Neural cell (in vitro differentiated cells): ENCODE measurements at regions not wholly inside any gene's neighbourhood (a gene's known extent, or its start where the extent isn't known, plus 50 kb on each side); places are given as distances from the start of the nearest gene placed in this dataset.

ENCODE experiments used
- H2AFZ ChIP-seq: fragments of 200-600, 300-800 bp; sonication (generic), shearing (Covaris generic); 2 replicates; pipeline ENCODE4 v1.6.0; 2014; ENCODE audit warnings: low read depth, mild to moderate bottlenecking, antibody characterized with exemption, low read length, moderate library complexity
- H3F3A ChIP-seq: fragments of 200-600 bp; shearing (Covaris generic); 2 replicates; pipeline ENCODE4 v1.6.1; 2016; ENCODE audit warnings: mild to moderate bottlenecking, moderate library complexity, mixed read lengths, antibody characterized with exemption, low read length; ENCODE audit not compliant: insufficient read depth, poor library complexity, severe bottlenecking
- H3K27ac ChIP-seq: fragments of 200-600, 300-800 bp; sonication (generic), shearing (Covaris generic); 2 replicates; pipeline ENCODE4 v1.5.1; 2014; ENCODE audit warnings: mild to moderate bottlenecking, low read length, moderate library complexity
- H3K27me3 ChIP-seq: fragments of 300-800, 200-600 bp; sonication (generic), shearing (Covaris generic); 2 replicates; pipeline ENCODE4 v1.6.0; 2014; ENCODE audit warnings: mild to moderate bottlenecking, low read depth, low read length, moderate library complexity; ENCODE audit not compliant: insufficient read depth
- H3K36me3 ChIP-seq: fragments of 300-800, 200-600 bp; sonication (generic), shearing (Covaris generic); 2 replicates; pipeline ENCODE4 v1.5.1; 2014; ENCODE audit warnings: mild to moderate bottlenecking, antibody characterized with exemption, low read length, moderate library complexity; ENCODE audit not compliant: insufficient read depth
- H3K4me2 ChIP-seq: fragments of 300-800, 200-600 bp; sonication (generic), shearing (Covaris generic); 2 replicates; pipeline ENCODE4 v1.6.0; 2014; ENCODE audit warnings: mild to moderate bottlenecking, low read length
- H3K4me3 ChIP-seq: fragments of 300-800, 200-600 bp; sonication (generic), shearing (Covaris generic); 2 replicates; pipeline ENCODE4 v1.5.1; 2014; ENCODE audit warnings: mild to moderate bottlenecking, low read length, moderate library complexity
- H3K79me2 ChIP-seq: fragments of 200-600 bp; shearing (Covaris generic); replicated peaks from 2 replicates; pipeline ENCODE4 v1.6.0; 2014; ENCODE audit warnings: mild to moderate bottlenecking, low read length, moderate library complexity; ENCODE audit not compliant: insufficient read depth
- H3K9ac ChIP-seq: fragments of 300-800, 200-600 bp; sonication (generic), shearing (Covaris generic); 2 replicates; pipeline ENCODE4 v1.6.1; 2016; ENCODE audit warnings: mild to moderate bottlenecking, low read length, mixed read lengths
- H3K9me2 ChIP-seq: fragments of 200-600 bp; shearing (Covaris generic); 2 replicates; pipeline ENCODE4 v1.6.1; 2016; ENCODE audit warnings: mild to moderate bottlenecking, low read length, mixed read lengths; ENCODE audit not compliant: insufficient read depth
- H3K9me3 ChIP-seq: fragments of 200-600, 300-800 bp; sonication (generic), shearing (Covaris generic); 2 replicates; pipeline ENCODE4 v1.6.1; 2016; ENCODE audit warnings: mild to moderate bottlenecking, mixed run types, low read length, moderate library complexity, mixed read lengths
- H4K20me1 ChIP-seq: fragments of 200-600 bp; shearing (Covaris generic); 2 replicates; pipeline ENCODE4 v1.6.1; 2016; ENCODE audit warnings: mild to moderate bottlenecking, mixed run types; ENCODE audit not compliant: insufficient read depth
- EP300 ChIP-seq: fragments of 450-650 bp; conservative IDR thresholded peaks from 2 replicates; pipeline ENCODE4 v1.6.1; 2014; ENCODE audit warnings: antibody characterized with exemption, mild to moderate bottlenecking, moderate library complexity; ENCODE audit not compliant: poor library complexity, severe bottlenecking
- EZH2 ChIP-seq: fragments of 200-600, 300-800 bp; shearing (Covaris generic), sonication (generic); IDR thresholded peaks from 2 replicates; pipeline ENCODE4 v1.6.1; 2014; ENCODE audit warnings: antibody characterized with exemption, low read length, borderline replicate concordance, mild to moderate bottlenecking; ENCODE audit not compliant: insufficient read depth, poor library complexity, severe bottlenecking
- MXI1 ChIP-seq: fragments of 450-650 bp; conservative IDR thresholded peaks from 2 replicates; pipeline ENCODE4 v1.6.1; 2014; ENCODE audit warnings: antibody characterized with exemption, mild to moderate bottlenecking; ENCODE audit not compliant: poor library complexity, severe bottlenecking
- POLR2AphosphoS5 ChIP-seq: IDR thresholded peaks from 2 replicates; pipeline ENCODE4 v1.6.1; 2012
- RAD21 ChIP-seq: fragments of 450-650 bp; conservative IDR thresholded peaks from 2 replicates; pipeline ENCODE4 v1.6.1; 2014; ENCODE audit warnings: antibody characterized with exemption, mild to moderate bottlenecking, moderate library complexity
- SMC3 ChIP-seq: fragments of 450-650 bp; conservative IDR thresholded peaks from 2 replicates; pipeline ENCODE4 v1.6.1; 2014; ENCODE audit warnings: antibody characterized with exemption, mild to moderate bottlenecking, moderate library complexity; ENCODE audit not compliant: poor library complexity
- TAF1 ChIP-seq: IDR thresholded peaks from 2 replicates; pipeline ENCODE4 v1.6.1; 2012; ENCODE audit warnings: low read depth
- TF ChIP-seq, protein P1 (sequence below): fragments of 450-650 bp; IDR thresholded peaks from 2 replicates; pipeline ENCODE4 v1.5.1; 2014; ENCODE audit warnings: antibody characterized with exemption, mild to moderate bottlenecking, moderate library complexity; ENCODE audit not compliant: poor library complexity, severe bottlenecking
- TF ChIP-seq, protein P2 (sequence below): IDR thresholded peaks from 2 replicates; pipeline ENCODE4 v1.6.1; 2012; ENCODE audit warnings: borderline replicate concordance

DNA sequence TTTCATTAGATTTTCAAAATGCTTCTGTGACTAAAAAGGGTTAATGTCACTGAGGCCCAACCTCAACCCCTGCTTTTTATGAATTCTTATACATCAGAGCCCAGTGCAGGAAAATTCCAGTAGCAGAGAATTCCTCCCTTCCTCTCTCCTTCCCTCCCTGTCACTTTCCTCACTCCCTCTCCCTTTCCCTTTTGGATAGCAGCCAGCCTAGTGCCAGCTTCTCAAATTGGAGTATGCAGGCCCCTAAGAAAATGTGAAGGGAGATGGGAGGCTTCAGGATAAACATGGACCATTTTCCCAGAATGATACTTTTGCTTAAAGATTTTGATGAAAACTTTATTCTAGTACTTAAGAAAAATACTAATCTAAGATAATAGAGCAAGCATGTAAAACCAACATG, 507.4 kb downstream of the KDM4C start:
- Histone ChIP-seq H3K36me3 (no peaks in the 10 kb centered on the region), H4K20me1 (no peaks in the 10 kb centered on the region), H3K27me3 (no peaks in the 10 kb centered on the region), H3K4me2 (no peak overlapping the region), H3K9me2 (no peaks in the 10 kb centered on the region), H3K27ac (no peak overlapping the region), H3K79me2 (no peaks in the 10 kb centered on the region), H3K9ac (no peak overlapping the region), H3K9me3 (no peaks in the 10 kb centered on the region), H3F3A (no peaks in the 10 kb centered on the region), H3K4me3 (no peak overlapping the region), H2AFZ (no peak overlapping the region)
- no peak for TF ChIP-seq SMC3
- TF ChIP-seq, protein P1, sequence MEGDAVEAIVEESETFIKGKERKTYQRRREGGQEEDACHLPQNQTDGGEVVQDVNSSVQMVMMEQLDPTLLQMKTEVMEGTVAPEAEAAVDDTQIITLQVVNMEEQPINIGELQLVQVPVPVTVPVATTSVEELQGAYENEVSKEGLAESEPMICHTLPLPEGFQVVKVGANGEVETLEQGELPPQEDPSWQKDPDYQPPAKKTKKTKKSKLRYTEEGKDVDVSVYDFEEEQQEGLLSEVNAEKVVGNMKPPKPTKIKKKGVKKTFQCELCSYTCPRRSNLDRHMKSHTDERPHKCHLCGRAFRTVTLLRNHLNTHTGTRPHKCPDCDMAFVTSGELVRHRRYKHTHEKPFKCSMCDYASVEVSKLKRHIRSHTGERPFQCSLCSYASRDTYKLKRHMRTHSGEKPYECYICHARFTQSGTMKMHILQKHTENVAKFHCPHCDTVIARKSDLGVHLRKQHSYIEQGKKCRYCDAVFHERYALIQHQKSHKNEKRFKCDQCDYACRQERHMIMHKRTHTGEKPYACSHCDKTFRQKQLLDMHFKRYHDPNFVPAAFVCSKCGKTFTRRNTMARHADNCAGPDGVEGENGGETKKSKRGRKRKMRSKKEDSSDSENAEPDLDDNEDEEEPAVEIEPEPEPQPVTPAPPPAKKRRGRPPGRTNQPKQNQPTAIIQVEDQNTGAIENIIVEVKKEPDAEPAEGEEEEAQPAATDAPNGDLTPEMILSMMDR = no peak
- TF ChIP-seq EZH2 = no peak
- no peak for TF ChIP-seq EP300
- TF ChIP-seq POLR2AphosphoS5 = no peak
- TF ChIP-seq, protein P2, sequence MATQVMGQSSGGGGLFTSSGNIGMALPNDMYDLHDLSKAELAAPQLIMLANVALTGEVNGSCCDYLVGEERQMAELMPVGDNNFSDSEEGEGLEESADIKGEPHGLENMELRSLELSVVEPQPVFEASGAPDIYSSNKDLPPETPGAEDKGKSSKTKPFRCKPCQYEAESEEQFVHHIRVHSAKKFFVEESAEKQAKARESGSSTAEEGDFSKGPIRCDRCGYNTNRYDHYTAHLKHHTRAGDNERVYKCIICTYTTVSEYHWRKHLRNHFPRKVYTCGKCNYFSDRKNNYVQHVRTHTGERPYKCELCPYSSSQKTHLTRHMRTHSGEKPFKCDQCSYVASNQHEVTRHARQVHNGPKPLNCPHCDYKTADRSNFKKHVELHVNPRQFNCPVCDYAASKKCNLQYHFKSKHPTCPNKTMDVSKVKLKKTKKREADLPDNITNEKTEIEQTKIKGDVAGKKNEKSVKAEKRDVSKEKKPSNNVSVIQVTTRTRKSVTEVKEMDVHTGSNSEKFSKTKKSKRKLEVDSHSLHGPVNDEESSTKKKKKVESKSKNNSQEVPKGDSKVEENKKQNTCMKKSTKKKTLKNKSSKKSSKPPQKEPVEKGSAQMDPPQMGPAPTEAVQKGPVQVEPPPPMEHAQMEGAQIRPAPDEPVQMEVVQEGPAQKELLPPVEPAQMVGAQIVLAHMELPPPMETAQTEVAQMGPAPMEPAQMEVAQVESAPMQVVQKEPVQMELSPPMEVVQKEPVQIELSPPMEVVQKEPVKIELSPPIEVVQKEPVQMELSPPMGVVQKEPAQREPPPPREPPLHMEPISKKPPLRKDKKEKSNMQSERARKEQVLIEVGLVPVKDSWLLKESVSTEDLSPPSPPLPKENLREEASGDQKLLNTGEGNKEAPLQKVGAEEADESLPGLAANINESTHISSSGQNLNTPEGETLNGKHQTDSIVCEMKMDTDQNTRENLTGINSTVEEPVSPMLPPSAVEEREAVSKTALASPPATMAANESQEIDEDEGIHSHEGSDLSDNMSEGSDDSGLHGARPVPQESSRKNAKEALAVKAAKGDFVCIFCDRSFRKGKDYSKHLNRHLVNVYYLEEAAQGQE = no peak
- no peak for TF ChIP-seq TAF1
- TF ChIP-seq RAD21 = no peak
- TF ChIP-seq MXI1 = no peak

DNA sequence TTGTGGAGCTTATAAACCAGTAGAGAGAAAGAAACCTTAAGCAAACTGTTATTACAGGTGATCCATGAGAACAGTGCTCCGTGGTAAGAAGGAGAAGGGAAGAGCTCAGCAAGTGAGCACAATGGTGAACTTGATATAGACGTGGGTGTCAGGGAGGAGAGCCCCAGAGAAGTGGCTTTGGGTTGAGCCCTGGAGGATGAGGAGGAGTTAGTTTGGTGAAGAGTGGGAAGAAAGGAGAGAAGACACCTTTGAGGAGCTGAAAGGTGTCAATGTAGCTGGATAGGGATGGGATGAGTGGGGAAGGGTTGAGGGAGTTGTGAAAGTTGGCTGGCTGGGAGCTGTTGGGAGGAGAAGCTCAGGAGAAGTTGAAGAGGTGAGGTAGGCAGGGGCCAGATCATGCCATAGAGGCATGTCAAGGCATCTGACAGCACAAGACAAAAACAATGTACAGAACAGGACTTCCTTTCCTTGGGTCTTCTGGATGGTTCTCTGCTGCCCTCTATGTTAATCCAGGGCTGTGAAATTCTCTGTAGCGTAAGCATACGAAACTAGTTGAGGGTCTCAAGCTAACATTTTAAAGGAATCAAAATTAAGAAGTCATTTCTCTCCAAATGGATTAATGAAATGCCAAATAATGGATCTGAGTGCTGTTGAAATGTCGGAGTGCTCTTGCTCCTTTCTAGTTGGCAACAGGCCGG, 501.9 kb downstream of the KDM4C start:
- Histone ChIP-seq H3K36me3 (no peaks in the 10 kb centered on the region), H3K79me2 (no peaks in the 10 kb centered on the region), H3K27ac (no peak overlapping the region), H3K9me3 (no peaks in the 10 kb centered on the region), H3K9me2 (no peaks in the 10 kb centered on the region), H3K9ac (no peak overlapping the region), H2AFZ (no peak overlapping the region), H3F3A (no peaks in the 10 kb centered on the region), H3K27me3 (no peaks in the 10 kb centered on the region), H3K4me2 (no peak overlapping the region), H3K4me3 (no peak overlapping the region), H4K20me1 (no peaks in the 10 kb centered on the region)
- TF ChIP-seq EP300 = no peak
- no peak for TF ChIP-seq RAD21
- no peak for TF ChIP-seq EZH2
- TF ChIP-seq MXI1 = no peak
- TF ChIP-seq, protein P1 = no peak
- TF ChIP-seq, protein P2 = no peak
- TF ChIP-seq SMC3 = no peak
